ENCODE measurements at regions not wholly inside any gene's neighbourhood (a gene's known extent, or its start where the extent isn't known, plus 50 kb on each side); places are given as distances from the start of the nearest gene placed in this dataset.
"Not testable (repeated sequence)": the region's sequence is repeated elsewhere in the genome, so short reads cannot be mapped to it uniquely, and the experiment has no call there.

DNA sequence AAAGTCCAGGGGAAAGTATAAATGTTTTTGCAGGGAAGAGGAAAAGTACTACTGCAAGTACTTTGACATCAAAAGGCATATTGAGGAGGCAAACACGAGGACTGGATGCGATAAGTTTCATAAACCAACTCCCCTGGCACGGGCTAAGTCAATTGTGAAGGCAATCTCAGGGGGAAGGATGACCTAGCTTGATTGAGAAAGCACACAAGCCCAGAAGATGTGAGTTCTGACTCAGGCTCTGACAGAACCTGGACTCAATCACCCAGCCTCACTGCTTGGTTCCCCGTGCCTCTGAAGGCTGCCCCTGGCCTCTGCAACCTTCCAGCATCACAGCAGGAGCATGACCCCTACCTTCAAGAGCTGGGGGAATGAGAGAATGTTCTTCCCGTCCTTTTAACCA is 93.2 kb upstream of the ZNF438 start:
- no peak for DNase-seq (ENCODE audit: low spot score)

DNA sequence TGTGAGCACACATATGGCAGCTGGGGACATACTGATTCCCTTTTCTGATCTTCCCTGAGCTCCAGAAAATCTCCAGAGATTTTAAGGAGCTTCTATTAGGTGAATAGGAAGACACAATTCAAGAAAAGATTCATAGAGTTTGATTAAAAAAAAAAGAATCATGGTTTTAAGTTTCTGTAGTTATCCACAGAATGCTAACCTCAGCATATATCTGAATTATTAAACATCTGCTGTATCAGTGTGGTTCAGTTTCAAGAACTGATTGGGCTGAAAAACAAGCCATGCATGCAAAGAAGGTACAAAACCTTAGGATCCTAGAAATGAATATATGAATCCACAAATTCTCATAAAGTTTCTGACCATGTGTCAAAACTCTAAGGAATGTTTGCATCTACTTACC is 94.1 kb upstream of the ZNF438 start:
- no peak for DNase-seq (ENCODE audit: low spot score)

DNA sequence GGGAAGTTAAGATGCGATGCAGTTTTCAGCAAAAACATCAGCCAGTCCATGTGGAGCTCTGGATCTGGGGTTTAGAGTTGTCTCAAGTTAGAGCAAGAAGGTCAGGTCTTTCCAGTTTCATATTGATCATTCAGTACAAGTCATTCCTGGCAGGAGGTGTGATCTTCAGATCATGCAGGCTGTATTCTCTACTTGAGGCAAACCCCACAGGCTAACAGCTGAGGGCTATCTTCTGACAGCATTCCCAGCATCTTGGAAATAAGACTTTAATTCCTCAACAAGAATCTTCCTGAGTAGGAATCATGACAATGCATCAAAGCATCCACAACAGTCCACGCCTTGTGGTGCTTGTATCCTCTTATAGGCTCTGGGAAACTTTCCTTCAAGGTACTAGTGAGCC is 94.9 kb upstream of the ZNF438 start:
- no peak for DNase-seq (ENCODE audit: low spot score)

DNA sequence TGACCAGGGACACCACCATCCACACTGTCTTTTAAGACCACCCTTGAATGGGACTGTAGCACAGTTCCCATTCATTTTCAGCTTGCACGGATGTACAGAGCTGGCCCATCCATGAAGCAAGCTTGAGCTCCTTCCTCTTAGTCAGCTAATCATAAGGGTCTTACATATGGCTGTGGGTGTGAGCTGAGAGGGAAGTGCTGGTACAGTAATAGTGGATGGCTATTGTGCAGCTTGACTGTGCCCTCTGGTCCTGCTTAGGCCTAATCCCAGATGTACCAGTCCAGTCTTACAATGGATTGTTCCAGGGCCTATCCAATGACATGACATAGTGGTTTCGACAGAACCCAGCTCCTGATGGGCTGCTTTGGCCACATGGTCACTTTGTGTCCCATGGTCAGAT is 96.9 kb upstream of the ZNF438 start:
- no peak for DNase-seq (ENCODE audit: low spot score)

DNA sequence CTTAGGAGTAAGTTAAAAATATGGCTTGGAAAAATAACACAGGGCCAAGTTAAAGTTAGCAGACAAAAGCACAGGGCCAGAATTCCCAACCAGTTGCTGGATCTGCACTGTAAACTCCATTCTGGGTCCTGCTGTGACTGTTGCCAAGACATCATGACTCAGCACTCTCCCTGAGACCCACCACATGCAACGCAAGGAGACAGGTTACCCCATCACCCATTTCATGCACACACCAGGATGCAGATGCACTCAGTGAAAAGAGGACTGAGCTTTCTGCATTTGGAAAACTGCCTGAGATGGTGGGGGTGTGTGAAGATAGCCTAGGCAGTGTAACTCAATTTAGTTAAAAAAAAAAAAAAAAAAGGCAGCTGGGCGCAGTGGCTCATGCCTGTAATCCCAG is 97.6 kb upstream of the ZNF438 start:
- DNase-seq (ENCODE audit: low spot score): no peak

DNA sequence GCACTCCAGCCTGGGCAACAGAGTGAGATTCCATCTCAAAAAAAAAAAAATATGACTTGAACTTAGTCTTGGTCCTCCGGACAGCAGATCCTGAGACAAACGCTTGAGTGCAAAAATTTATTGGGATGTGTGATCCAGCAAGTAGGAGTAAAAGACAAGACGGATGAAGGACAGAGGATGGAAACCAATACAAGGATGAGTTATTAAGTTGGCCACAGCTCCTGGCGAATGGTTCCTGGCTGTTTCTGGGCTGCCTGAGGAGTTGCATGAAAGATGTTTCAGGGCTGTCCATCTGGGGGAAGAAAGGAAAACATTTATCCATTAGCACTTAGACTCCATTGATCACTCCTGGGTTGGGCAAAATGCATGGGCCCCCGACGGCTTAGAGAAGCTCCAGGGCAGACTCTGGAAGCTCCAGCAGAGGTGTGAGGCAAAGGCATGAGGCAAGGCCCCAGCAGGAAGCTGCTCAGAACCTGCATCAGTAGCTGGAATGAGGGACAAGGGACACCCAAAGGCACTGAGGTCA is 98.3 kb upstream of the ZNF438 start:
- DNase-seq (ENCODE audit: low spot score): no peak

DNA sequence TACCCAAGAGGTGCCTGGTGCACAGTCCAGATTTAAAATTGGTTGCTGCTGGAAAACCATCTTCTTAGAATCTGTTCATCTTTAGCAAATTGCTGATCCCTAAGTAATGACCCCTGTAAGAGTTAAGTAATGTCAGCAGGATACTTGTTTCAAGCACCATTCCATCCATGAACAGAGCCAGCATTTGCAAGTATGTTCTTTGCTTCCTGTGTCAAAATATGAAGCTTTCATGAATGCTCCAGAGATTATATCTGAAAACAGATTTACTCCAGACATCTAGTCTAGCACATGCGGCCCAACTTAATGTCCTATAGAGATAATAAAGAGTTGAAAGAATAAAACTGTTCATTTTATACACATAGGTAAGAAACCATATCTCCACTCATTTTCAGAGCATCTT is 98.7 kb upstream of the ZNF438 start:
- no peak for DNase-seq (ENCODE audit: low spot score)

DNA sequence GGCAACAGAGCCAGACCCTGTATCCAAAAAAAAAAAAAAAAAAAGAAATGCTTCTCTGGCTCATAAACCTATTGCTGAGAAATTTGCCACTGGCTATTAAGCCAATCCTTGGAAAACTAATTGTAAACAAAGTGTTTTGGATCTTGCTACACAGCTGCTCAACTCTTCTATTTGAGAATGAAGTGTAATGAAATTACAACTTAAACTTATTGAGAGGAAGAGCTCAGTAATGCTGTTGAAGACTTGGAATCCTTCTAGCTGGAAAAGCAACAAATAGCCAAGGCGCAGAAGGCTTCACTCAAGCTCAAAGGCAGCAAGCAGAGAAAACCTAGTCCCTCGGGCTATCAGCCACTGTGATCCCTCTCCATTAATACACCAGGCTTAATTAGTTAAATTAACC is 99.6 kb upstream of the ZNF438 start:
- DNase-seq (ENCODE audit: low spot score): no peak

DNA sequence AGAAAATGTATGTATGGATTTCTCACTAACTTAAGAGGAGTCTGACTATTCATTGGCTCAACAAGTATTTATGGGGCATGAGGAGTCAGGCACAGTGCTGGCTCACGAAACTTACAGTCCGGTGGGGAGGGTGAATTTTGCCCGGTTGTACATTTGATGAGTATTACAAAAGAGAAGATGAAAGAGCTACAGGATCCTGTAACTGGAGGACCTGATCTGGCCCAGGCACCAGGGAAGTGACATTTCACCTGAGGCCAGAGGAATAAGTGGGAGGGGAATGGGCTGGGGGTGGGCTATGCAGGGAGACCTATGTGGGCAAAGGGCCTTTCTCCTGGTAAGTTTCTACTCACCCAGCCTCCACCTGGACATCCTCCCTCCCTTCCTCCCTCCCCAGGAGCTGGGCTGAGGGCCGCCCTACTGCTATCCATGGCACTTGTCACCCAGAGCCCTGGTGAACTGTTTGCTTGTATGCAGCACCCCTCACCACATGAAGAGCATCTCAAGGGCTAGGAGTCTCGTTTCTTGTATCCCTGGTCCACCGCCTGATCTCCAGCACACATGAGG is 101.1 kb upstream of the ZNF438 start:
- no peak for DNase-seq (ENCODE audit: low spot score)

GRCh38 chr10:31133251-31133791 is 101.7 kb upstream of the ZNF438 start:
- DNase-seq (ENCODE audit: low spot score): no peak

DNA sequence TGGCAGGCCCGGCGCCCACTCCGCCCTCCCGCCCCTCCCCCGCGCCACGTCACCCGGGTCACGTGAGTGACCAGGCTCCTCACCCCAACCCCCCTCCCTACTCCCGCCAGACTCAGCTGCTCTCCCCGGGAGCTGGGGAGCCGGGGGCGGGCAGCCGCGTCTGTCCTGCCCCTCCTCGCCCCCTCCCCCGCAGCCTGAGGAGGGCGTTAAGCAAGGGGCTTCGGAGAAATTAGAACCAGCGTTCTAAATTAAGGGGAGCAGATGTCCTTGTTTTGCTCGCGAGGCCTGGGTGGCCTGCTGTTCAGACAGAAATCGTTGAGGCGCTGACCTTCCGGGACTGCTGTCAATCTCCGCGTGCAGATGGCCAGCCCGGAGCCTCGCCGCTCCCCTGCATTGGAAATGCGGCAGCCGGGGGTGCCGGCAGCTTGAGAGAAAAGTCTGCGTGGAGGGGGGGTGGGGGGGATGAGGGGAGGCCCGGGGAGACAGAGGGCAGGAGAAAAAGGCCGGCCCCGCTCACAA is 102.2 kb upstream of the ZNF438 start:
- peak; percentile 69 for DNase-seq (ENCODE audit: low spot score)

GRCh38 chr10:31134311-31134952 is 102.8 kb upstream of the ZNF438 start:
- no peak for DNase-seq (ENCODE audit: low spot score)

GRCh38 chr10:31135171-31135570 is 103.5 kb upstream of the ZNF438 start:
- no peak for DNase-seq (ENCODE audit: low spot score)

GRCh38 chr10:31135791-31136190 is 104.1 kb upstream of the ZNF438 start:
- not testable (repeated sequence) for DNase-seq (ENCODE audit: low spot score)

DNA sequence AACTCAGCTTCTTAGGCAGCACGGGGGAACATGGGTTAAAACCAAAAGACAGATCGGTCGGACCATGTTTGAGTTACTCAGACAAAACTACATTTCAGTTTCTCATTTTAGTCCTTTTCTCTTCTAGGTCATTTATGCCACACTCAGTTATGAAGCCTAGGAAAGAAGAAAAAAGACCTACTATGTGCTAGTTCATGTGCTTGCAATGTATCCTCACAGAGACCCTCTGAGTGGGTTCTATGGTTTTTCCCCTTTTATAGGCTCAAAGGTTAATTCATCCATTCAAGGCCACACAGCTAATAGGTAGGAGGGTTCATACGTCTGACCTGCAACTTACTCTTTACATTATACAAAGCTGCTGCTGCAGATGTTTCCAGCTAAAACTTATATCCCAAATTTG is 104.7 kb upstream of the ZNF438 start:
- DNase-seq (ENCODE audit: low spot score): no peak

DNA sequence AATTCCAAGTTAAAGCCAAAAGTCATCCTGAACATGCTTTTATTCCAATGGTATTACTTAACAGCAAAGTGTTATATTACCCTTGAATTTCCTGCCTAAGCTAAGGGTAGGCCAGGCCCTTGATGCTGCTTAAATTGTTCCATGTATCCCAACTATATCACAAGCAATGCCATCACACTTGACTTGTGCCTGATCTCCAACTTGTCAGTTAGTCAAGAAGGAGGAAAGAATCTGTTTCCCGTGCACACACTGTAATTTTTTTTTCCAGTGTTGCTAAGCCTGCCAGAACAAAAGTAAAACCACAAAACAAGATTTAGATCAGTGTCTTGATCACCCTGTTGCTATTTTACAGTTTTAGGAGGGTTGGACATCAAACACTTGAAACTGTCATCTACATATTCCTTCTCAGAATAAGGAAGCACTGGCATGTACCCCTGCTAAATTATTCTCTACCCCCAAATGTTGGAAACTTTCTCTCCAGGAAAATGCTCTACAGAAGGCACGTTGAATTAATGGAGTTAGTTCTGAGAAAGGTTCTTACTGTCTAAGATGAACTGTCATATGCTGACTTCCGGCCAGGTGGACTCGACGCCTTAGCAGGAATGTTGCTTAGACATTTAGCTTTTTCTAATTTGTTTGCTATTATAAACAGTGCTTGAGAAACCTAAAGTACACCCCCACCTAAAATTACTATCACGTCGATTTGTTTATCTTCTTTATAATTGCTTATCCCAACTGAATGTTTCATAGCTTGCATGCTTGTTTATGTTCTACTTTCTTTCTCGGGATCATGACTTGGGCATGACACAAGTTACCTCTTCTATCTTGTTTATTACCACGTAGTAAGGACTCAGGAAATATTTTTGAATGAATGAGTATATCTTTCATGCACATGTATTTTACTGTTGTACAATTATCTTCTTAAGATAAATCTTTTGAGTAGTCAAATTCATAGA is 105.5 kb upstream of the ZNF438 start:
- no peak for DNase-seq (ENCODE audit: low spot score)

DNA sequence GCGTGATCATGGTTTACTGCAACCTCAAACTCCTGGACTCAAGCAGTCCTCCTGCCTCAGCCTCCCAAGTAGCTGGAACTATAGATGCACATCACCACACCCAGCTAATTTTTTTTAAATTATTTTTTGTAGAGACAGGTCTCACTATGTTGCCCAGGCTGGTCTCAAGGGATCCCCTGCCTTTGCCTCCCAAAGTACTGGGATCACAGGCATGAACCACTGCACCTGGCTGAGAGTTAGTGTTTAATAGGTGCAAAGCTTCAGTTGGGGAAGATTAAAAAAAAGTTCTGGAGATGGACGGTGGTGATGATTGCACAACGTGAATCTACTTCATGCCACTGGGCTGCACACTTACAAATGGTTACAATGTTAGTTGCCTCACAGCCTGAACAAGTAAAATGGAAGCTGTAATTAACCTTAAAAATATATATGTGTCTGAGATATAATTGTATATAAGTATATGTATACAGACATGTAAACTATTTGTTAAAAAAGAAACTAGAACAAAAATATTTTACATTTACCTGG is 106.4 kb upstream of the ZNF438 start:
- DNase-seq (ENCODE audit: low spot score): no peak

DNA sequence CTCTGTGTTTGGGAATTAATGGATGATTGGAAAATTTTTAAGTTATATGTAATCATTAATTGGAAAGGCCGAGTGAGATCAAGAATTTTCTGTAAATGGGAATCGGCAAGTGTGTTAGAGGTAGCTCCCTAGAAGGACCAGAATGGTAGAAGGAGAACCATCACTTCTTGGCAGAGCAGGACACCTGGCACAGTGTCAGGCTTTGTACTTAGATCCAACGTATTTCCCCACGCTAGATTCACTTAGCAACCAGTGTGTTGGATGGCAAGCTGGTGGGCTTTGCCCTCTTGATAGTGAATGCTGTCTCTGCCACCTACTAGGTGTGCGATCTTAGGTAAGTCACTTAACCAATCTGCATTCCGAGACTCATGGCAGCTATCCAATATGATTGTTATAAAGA is 107.8 kb upstream of the ZNF438 start:
- DNase-seq (ENCODE audit: low spot score): no peak

DNA sequence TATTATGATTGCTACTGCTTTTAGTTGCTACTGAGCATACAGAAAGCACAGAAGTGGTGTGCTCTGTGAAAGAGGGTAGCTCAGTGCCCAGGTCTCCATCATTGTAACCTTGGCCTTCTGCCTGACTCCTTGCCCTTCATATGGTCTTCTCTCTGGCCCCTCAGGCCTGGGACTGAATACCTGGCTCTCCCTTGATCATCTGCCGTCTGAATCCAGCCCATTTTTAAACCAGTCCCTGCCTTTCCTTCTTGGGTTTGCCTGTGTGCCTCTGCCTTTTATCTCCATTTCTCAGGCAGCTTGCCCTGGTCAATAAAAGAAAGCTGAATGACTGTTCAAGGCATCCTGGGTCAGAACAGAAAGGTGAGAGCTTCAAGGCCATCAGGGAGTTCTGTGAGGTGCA is 109.1 kb upstream of the ZNF438 start:
- no peak for DNase-seq (ENCODE audit: low spot score)

GRCh38 chr10:31142026-31142425 is 110.4 kb upstream of the ZNF438 start:
- DNase-seq (ENCODE audit: low spot score): no peak

- no peak for DNase-seq (ENCODE audit: low spot score)
Observed at GRCh38 chr10:31143331-31143935, 111.8 kb upstream of the ZNF438 start.

- DNase-seq (ENCODE audit: low spot score): no peak
Observed at GRCh38 chr10:31145986-31146385, 114.3 kb upstream of the ZNF438 start.

All from NAMALWA (cell line).